G401 (cell line): ENCODE measurements at regions not wholly inside any gene's neighbourhood (a gene's known extent, or its start where the extent isn't known, plus 50 kb on each side); places are given as distances from the start of the nearest gene placed in this dataset.
A peak's percentile ranks its signal among the peaks of the same experiment; 100 is the strongest.
"Not testable (repeated sequence)": the region's sequence is repeated elsewhere in the genome, so short reads cannot be mapped to it uniquely, and the experiment has no call there.

Source experiments
- DNase-seq: peaks from one replicate; pipeline ENCODE4 v3.0.0-alpha.2; 2015; ENCODE audit warnings: low spot score
- in situ Hi-C: cut with HindIII; loops from 2 replicates; pipeline ENCODE4 v1.10.0; 2016; ENCODE audit warnings: low sequenced_read_pairs, mixed read lengths

DNA sequence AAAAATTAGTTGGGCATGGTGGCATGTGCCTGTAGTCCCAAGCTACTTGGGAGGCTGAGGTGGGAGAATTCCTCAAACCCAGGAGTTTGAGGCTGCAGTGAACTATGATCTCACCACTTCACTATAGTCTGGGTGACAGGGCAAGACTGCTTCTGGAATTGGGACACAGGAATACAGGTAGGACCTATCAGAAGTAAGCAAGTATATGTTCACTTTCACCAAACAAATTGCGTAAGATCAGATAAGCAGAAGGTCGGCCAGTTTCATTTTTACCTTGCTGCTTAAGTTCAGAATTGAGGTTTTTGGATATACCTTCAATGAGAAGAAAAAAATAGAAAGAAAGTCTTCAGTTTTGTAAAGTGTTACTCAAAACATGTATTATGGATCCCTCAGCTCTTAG, 171.7 kb downstream of the MAT2B start:
- no peak for DNase-seq
- in situ Hi-C loops: no loop called here

DNA sequence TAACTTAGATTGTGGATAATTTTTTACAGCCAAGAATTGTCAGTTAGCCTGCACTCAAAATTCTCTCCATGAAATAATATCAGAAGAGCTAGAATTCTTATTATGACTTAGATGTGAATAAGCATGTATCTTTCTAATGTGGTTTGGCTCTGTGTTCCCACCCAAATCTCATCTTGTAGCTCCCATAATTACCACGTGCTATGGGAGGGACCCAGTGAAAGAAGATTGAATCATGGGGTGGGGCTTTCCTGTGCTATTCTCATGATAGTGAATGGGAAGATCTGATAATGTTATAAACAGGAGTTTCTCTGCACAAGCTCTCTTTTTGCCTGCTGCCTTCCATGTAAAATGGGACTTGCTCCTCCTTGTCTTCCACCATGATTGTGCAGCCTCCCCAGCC, 176.8 kb downstream of the MAT2B start:
- DNase-seq: no peak
- in situ Hi-C loops: no loop called here

DNA sequence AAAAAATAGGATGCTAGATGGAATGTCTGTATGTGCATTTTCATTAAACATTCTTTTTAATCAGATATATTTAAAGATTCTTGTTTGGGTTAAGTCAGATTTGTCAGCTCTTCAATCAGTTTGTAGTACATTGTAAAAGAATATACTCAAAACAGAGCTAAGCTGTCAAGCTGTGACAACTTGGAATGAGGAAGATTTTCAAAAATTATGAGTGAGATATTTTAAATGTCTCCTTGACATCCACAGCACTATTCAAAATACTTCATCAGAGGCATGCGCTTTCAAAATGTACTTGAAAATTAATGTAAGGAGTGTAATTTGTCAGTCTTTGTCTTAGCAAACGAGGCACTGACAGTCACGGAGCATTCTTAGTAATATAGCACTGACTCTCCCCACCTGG, 182.0 kb downstream of the MAT2B start:
- no peak for DNase-seq
- in situ Hi-C loops: no loop called here

DNA sequence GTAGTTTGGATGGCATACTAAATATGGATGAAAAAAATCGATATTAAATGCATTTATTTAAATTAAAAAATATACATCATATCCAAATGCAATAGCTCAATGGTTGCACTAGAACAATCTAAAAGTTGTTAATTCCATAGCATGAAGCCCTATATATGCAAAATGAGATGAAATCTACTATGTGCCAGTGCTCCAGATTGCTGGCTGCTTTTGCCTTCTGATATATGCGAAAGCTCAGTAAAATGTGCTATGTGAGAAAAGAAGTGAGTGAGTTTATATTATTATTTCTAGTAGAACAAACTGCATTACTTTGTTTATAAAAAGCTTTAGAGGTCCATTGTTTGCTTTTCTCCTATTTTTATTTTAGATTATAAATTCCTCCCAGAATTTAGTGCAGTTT, 186.7 kb downstream of the MAT2B start:
- in situ Hi-C loops: no loop called here
- DNase-seq: no peak

DNA sequence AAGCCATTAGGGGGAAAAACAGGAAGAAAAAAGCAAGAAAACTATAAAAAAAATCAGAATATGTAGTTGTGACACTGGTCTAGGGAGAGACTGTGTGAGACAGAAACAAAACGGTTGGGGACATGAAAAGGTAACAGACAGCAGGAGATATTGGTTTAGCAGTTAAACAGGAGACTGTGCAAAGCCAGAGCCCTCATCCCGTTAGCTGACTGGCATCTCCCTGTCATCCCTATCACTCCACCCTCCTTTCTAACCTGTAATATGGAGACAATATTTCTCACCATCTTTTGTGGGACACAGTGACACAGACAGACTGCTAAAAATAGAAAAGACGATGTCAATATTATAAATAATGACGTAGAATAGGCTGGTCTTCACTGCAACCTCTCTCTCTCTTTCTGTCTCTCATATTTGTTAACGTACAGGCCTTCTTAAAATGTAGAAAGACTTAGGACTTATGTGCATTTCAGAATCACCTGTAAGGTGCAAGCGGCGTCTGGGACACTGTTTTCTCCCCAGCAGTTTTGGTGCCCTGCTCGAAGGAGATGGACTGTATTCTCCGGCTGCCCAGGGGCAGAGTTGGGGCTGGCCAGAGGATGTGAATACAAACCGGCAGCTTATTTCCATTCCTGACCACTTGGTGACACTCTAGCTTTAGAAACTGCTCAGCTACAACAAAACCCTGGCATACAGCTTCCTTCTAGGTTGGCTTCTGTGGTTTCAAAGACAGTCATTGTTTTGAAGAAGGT, 190.6 kb downstream of the MAT2B start:
- in situ Hi-C loops: no loop called here
- peak; percentile 66 for DNase-seq

DNA sequence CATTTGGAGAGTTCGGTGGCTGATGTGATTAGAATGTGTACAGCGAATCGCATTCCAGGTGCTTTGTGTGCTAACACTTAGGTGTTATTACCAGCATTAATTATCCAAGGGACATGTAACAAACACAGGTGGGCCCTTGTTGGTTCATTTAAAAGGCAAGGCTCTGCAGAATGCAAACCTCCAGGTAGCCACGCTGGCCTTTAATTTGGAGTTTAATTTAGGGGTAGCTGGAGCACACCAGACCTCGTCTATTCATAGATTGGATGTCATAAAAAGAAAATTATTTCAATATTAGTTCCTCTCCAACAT, 191.1 kb downstream of the MAT2B start:
- in situ Hi-C loops: no loop called here
- DNase-seq: no peak

DNA sequence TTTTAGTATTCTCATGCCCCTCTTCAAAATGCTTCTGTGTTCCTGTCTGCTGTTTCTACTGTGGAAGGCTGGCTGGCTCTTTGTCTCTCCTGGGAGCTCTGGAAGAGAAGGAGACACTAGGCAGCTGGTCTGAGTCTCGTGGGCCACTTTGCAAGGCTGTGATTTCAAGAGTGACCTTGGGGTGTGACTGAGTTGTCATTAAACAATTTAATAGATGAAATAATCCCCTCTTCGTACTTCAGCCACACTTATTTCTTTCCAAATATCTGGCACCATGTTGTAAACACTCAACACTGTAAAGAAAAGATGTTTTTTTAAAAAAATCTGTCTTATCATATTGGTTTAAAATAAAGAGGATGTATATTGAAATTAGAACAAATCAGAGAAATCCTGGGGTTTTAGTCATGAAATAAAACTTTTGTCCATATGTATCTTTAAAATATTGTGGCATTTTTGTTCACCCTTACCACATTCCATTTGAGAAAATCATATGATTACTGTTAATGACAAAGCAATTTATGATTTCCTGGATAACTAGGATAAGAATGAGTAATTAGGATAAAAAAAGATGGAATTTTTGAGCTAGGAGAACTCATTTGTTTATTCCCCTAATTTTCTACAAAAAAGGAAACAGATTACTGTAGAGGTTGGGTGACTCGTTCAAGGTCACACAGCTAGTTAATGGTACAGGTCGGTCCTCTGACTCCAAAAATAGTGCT, 200.8 kb downstream of the MAT2B start:
- in situ Hi-C loops: no loop called here
- no peak for DNase-seq

DNA sequence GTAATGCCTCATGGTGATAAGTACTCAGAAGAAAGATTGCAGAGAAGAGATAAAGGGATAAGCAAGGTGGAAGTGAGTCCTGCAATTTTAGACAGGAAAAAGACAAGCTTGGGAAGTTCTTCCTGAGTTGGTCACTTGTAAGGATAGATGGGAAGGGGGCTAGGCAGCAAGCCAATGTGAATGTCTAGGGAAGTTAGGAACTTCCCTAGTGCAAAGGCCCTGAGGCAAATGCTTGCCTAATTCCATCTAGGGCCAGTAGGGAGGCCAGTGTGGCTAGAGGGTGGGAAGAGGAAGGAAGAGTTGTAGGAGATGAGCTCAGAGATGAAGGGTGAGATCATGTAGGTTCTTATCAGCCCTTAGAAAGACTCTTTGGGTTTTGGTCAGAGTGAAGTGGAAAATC, 206.6 kb downstream of the MAT2B start:
- in situ Hi-C loops: no loop called here
- no peak for DNase-seq

DNA sequence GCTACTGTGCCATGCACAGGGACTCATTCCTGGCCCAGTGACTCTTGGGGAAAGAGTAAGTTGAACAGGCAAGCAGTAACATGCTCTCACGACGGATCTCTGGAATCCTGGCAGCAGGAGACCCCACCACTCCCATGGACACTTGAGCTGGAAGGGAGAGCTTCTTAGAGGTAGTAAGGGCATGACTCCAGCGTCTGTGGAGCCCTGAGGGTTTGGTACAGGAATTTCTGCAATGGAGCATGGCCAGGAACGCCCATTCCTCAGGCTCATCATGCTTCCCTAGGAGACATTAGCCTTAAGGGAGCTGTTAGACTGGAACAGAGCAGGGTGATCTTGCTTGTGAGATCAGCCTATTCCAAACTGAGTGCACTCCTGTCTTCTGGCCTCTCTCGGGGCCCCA, 212.9 kb downstream of the MAT2B start:
- in situ Hi-C loops: no loop called here
- no peak for DNase-seq

DNA sequence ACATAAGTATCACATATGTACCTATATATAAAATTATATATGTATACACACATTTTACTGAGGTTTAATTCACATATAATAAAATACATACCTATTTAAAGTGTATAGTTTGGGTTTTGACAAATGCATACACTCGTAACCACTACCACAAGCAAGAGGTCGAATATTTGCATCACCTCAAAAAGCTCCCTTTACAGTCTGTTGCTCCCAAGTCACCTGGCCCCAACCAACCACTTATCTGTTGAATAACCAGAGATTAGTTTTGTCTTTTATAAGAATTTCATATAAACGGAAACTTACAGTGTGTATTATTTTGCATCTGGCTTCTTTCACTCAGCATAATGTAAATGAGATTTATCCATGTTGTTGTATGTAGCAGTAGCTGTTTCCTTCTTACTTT, 218.9 kb downstream of the MAT2B start:
- DNase-seq: no peak
- in situ Hi-C loops: no loop called here

DNA sequence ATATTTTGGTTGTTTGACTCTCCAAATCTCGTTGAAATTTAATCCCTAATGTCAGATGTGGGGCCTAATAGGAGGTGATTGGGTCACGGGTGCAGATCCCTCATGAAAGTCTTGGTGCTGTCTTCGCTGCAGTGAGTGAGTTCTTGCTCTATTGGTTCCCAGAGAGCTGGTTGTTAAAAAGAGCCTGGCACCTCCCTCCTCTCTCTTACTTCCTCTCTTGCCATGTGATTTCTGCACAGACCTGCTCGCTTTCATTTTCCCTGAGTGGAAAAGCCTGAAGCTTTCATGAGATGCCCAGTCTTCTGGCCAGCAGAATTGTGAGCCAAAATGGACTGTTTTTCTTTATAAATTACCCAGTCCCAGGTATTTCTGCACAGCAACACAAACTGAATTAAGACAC, 221.6 kb downstream of the MAT2B start:
- no peak for DNase-seq
- in situ Hi-C loops: no loop called here

DNA sequence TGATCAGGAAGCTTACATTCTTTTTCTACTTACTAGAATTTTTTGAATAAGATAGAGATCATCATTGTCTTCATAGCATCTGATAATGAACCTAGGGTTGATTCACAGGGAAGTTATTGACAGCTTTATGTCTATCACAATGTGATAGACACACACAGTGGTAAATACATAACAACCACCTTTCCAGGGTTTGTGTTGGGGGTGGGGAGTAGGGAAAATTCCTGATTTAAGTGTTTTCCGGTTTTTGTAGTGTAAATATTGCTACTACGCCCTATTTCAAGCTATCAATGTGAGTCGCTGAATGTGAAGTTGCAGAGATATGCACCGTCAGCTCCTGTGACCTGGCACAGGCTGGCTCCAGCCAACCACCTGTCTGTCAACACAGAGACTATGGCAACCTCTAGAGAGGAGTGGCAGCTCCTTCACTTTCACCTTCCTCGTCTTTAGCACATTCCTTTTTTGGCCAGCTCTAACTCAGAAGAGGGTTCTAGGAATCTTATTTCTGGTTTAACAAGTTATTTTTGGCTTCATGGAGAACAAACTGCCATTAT, 224.9 kb downstream of the MAT2B start:
- in situ Hi-C loops: no loop called here
- DNase-seq: no peak

DNA sequence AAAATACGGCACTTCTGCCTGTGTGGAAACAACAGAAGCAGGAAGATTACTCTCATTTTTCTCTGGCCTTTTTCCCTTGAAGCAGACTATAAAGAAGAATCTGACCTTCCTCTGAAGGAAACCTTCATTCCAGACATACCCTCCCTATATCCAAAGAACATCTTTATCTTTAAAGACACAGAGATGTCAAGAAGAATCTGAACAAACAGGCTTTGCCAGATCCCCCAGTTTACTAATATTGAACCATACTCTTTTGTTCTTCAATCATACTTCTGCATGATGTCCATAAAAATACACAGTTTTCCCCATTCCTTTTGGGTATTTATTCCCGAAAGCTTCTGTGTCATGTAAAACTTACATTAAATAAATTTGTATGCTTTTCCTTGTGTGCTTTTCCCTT, 225.8 kb downstream of the MAT2B start:
- in situ Hi-C loops: no loop called here
- DNase-seq: no peak

DNA sequence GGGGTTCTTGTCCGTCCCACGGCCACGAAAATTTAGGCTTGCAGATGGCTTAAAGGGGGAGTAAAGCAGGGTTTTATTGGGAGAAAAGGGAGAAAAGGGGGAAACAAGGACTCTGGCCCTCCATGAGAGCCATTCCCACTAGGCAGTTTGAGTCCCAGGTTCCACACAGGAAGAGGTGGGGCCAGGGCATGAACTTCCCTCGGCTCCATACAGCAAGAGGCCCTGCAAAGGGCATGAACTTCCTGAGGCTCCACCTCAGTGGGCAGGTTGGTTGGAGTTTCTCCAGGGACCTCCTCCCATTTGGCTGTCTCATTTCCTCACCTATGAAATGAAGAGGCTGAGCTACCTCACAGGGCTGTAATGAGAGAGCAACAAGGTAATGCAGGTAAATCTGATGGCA, 229.7 kb downstream of the MAT2B start:
- in situ Hi-C loops: no loop called here
- no peak for DNase-seq

DNA sequence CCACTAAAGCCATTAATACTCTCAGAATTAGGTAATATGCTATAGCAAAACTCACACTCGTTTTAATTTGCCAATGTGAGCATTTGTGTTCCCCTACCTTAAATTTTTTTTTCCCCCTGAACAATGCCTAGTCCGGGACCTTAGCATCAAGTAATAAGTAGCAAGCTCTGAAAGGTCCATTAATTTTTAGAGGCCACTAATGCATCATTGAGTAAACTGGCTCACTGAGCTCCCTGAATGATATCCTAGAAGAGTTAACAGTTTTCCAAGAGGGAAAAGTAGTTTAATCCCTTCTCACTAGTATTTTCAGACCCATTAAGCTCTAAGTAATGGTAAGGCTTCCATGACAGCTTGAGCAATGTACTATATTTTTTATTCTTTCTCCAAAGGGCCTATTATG, 242.2 kb downstream of the MAT2B start:
- no peak for DNase-seq
- in situ Hi-C loops: no loop called here

DNA sequence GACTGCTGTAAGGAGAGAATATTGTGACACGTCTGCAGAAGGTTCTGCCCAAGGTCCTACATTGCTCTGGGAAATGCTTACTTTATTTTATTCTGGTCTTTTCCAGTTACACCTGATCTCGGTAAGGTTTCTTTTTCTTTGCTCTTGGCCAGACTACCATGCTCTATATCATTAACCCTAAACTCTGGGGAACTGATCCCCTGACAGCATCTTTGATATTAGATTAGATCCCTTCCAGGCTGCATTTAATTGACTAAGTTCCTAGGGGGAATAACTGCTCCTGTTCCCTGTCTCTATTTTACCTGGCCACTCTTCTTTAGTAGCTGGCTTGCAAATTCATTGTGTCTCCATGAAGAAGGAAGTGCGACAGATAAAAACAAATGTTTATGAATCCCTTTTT, 243.5 kb downstream of the MAT2B start:
- in situ Hi-C loops: no loop called here

DNA sequence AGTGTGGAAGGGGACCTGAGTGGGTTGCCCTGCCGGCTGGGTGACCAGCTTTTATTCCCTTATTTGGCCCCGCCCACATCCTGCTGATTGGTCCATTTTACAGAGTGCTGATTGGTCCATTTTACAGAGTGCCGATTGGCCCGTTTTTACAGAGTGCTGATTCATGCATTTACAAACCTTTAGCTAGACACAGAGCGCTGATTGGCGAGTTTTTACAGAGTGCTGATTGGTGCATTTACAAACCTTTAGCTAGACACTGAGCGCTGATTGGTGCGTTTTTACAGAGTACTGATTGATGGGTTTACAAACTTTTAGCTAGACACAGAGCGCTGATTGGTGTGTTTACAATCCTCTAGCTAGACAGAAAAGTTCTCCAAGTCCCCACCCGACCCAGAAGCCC, 245.0 kb downstream of the MAT2B start:
- in situ Hi-C loops, DNase-seq: not testable (repeated sequence)

More for the DNA sequence above, 243.5 kb downstream of the MAT2B start:
- DNase-seq: no peak

DNA sequence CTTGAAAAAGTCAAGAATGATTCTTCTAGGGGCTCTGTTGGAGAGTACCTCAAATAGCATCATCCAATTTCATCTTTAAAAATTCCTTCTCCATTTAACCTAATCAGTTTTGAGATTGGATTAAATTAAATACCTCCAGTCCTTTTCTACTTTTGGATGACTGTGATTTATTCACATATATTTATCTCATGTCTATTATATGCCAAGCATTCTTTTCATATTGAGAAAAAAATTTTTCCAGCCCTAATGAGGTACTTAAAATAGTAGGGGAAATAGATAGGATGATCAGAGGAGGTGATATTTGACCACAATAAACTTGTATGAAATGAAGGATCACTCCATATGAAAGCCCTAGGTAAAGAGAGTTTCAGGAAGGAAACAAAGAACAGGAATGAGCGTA, 250.1 kb downstream of the MAT2B start:
- in situ Hi-C loops: no loop called here
- DNase-seq: no peak

DNA sequence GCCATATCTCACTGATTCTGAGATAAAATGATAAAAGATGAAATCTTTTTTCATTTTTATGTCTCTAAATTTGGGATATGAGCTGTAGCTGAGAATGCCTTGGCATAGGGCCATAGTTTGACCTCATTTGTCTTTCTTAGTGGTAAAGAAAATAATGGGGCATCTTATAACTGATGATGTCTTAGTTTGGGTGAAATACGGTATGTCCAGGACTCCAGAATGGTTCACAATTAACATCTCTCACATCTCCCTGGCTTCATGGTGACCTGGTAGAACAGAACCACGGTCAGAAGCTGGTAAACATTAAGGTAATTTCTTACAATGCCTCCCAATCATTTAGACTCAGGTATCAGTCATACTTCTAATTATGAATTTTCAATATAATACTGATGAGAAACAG, 250.8 kb downstream of the MAT2B start:
- in situ Hi-C loops: no loop called here
- DNase-seq: no peak

DNA sequence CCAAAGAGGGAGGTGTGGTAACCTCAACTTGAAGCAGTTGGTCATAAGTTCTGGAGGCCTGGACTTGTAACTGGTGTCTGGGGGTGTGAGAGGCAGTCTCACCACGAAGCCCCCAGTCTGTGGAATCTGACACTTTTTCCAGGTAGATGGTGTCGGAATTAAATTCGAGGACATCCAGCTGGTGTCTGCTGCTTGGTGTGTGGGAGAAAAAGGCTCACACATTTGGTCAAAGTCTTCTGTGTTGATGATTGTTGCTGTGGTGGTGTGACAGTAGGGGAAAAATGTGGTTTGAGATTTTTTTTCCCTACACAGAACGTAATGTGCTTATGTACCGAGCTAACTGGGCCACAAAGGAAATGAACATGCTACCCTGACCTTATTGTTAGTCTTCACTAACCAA, 251.9 kb downstream of the MAT2B start:
- in situ Hi-C loops: no loop called here
- no peak for DNase-seq

DNA sequence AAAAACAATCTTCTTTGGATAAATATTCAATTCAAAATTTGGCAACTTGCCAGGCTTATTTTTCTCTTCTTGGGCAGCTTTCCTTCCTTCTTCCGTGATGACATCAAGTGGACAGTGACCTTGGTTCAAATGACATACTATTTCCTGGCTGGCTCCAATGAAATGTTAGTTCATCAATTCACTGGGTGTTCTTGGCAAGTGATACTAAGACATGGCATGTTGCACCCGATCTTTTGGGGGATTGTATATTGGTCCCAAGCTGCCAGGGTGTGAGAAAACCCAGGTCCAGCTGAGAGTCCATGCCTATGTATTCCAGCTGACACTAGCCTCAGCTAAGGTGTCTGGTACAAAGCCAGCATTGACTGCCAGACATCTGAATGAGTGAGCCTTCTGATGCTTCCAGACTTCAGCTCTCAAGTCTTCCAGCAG, 252.9 kb downstream of the MAT2B start:
- in situ Hi-C loops: no loop called here
- no peak for DNase-seq
